GM18498 (cell line): ENCODE measurements at regions not wholly inside any gene's neighbourhood (a gene's known extent, or its start where the extent isn't known, plus 50 kb on each side); places are given as distances from the start of the nearest gene placed in this dataset.
A peak's percentile ranks its signal among the peaks of the same experiment; 100 is the strongest.

ENCODE experiments used
- ATAC-seq: cut with Tn5 transposase; IDR thresholded peaks from one replicate; pipeline ENCODE4 v1.9.1; 2021; ENCODE audit warnings: mild to moderate bottlenecking, moderate library complexity; ENCODE audit not compliant: unreplicated experiment

DNA sequence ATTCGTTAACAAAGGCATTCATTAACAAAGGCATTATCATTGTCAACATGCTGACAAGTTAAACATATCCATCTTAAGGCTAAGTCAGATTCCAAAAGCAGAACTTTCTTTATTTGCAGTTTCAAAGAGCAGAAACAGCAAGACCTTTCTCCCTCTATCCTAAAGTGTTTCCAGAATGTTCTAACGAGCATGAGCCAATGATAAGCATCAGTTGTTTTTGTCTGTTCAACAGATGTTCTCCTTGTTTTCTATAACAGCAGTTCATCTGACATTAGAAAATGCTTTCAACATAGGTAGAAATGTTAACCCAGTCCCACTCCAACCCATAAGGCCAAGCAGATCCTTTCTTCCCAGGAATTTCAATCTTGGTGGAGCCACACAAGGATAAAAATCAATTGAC lies 77.6 kb upstream of the POMGNT2 start:
- ATAC-seq: no peak

DNA sequence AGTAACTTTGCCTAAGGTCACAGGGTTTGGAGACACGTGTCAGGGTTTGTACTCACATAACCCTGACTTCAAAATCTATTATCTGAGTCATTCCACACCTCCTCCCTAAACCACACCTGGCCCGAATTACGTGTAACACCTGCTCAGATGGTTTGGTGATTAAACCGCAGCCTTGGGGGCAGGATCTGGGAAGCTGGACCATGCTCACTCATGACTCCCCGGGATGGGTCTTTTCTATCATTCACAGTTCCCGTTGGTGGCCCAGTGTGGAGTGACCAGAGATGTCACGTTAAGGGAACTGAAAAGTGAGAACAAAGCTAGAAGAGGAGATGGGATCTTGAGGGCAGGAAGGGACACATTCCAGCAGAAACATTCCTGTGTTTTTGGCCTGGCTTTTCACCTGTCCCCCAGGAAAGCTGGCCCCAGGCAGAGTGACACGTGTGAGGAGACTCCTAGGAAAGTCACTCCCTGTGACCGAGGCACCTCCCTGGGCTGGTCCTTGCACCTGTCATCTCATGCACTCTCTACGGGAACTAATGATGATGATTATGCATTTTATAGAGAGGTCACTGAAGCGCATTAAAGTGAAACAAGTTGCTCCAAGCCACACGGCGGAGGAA lies 75.4 kb upstream of the POMGNT2 start:
- ATAC-seq: peak; percentile 49

DNA sequence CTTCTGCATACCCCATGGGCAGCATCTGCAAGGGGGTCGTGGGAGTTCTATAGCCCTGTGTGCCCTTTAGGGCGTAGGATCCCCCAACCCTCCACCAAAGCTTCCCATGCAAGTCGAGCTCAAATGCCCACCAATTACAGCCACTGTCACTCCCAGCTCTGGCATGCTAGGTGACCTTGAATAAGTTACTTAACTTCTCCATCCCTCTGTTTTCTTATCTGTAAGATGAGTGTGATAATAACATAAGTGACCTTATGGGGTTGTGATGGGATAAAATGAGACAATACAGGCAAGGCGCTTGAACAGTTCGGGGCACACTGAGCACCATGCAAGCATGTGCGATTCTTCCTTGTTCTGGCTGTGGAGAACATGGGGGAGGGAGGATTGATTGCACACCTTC lies 74.8 kb upstream of the POMGNT2 start:
- ATAC-seq: peak; percentile 14

DNA sequence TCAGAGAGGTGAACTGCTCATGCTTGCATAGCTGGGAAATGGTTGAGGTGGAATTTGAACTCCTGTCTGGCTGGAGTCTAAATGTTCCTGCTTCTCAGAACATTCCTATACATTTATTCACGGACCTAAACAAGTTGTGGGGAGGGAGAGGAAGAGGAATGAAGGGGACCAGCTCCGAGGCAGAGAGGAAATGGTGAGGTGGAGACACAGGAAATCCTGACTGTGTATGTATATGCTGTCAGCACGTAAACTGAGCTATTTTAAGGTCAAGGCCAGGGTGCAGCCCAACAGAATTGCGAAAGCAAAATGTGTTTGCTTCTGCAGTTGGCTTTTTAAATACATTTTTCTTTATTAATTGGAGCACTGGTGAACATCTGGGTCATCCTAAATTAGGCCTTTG lies 74.1 kb upstream of the POMGNT2 start:
- peak; percentile 69 for ATAC-seq

DNA sequence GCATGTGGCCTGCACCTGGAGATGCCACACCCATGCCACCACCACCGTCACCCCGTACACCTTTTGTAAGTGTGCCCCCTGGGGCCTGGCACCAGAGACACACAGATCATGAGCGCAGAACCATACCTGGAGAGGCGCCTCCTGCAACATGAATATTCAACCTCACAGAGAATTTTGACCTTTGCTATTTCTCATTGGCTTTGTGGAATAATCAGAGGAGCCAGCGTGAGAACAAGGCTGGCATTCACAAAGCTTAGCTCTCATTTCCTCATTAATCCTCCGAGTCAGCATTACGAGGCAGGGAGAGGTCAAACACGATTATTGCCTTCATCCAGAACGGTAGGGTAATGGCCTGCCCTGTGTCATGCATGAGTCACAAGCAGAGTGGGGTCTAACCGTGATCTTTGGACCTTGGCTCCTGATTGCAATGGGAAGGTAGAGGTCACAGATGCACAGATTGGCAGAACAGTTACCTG lies 73.0 kb upstream of the POMGNT2 start:
- no peak for ATAC-seq

DNA sequence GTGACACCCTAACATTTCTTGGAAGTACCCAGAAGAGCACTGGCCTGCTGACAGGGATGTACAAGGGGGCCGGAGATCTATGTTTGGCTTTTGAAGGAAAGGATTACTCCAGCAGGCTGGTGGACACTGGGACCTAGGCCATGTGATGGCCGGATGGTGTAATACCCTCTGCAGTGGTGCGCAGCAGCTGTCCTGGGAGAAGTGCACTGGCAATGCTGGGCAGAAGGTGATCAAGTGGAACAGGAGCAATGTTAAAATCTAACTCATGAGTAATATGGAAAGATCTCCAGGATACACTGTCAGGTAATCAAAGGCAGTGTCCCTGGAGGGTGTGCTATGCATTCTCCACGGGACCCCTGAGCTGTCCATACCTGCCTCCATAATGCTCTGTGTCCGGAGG lies 71.2 kb upstream of the POMGNT2 start:
- ATAC-seq: no peak

DNA sequence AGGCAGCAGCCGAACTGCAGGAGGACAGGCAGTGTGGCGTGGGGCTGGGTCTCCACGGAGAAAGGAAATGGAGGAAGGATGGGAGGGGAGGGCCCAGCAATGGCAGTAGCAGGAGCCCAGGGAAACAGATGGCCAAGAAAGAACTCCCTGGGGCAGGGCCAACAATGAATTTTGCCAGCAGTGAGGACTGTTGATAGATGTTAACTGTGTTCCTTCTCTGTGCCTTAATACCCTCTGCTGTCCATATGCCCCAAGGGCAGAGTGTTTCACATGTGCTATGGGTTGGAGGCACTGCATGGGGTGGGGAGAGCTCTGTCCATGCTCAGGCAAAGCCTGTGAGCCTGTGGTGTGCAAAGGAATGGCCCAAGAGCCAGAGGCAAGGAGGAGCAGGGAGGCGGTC lies 70.8 kb upstream of the POMGNT2 start:
- ATAC-seq: no peak

DNA sequence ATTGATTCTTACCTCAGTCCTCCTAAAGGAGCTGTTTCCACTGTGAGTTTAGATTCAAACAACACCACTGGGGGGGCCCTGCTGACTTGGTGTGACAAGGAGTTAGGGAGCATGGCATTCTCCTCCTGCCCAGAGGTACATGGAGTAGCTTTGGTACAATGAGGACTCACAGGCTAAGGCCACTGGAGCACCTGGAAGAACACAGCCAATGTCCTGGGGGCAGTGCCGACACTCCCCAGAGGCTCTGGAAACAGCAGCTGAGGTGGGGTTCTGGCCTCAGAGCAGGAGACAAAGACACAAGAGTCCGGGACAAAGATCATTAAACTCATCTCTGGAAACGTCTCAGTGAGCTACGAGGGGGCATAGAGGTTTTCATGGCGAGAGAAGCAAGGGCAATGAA lies 69.7 kb upstream of the POMGNT2 start:
- no peak for ATAC-seq

DNA sequence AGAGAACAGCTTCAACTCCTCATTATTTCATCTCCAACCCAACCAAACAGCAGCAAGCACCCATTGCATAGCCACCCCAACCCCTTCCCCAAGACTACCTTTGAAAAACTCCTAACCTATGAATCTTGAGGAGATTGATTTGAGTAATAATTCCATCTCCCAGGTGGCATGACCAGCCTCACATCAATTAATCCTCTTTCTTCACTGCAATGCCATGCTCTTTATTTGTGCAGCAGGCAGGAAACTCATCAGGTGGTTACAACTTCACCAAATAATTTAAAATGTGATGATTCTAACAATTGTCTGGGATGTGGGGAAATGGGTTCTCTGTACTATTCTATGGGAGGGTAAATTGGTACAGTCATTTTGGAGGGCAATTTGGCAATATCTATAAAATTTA lies 68.1 kb upstream of the POMGNT2 start:
- no peak for ATAC-seq

DNA sequence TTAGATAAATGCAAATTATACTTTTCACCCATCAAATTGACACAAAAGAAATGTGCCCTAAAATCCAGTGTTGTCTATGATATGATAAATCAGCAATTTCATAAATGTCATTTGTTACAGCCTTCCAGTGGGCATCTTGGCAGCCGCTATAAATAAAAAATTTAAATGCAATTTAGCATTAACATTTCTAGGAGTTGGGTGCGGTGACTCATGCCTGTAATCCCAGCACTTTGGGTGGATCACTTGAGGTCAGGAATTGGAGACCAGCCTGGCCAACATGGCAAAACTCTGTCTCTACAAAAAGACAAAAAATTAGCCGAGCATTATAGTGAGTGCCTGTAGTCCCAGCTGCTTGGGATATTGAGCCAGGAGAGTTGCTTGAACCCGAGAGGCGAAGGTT lies 65.9 kb upstream of the POMGNT2 start:
- no peak for ATAC-seq

DNA sequence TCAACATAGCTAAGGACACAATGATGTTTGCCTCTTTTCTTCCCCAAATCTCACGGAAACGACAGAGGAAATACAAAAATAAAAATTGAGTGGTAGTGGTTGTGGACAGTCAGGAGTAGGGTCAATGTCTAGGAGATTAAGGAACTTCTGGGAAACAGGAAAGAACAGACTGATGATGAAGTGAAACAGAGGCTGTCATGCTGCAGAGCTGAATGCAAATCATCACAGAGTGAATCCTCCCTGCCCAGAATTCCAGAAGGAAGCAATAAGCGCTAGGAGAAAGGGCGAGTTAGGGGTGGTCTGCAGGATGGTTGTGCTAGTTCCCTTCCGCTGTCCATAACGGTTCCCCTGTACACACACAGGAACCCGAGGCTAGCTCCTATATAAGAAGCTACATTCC lies 64.7 kb upstream of the POMGNT2 start:
- ATAC-seq: no peak

DNA sequence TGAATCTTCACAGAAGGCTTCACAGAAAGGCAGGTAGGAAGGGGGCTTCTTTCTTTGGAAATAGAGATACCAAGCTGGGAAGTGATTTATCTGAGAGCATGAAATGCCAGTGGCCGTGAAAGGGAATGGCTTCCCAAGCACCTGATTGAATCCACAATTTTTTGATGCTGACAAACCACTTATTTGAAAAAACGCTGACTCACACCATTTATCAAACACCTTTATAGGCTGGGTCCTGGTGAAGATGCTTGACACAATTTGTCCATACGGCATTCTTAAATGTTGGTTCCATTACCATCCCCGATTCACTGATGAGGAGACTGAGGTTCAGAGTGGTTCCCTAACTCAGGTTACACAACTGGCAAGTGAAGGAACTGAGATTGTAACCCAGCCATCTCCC lies 64.1 kb upstream of the POMGNT2 start:
- ATAC-seq: no peak

DNA sequence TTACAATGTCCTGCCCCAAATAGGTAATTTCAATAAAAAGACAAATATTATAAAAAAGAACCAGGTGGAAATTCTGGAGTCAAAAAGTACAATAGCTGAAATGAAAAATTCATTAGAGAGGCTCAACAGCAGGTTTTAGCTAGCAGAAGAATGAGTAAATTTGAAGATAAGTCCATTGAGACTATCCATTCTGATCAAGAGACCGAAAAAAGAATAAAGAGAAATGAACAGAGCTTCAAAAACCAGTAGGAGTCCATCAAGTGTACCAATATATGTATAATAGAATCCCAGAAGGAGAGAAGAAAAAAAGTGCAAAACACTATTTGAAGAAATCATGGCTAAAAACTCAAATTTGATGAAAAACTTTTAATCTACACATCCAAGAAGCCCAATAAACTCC lies 60.5 kb upstream of the POMGNT2 start:
- no peak for ATAC-seq

DNA sequence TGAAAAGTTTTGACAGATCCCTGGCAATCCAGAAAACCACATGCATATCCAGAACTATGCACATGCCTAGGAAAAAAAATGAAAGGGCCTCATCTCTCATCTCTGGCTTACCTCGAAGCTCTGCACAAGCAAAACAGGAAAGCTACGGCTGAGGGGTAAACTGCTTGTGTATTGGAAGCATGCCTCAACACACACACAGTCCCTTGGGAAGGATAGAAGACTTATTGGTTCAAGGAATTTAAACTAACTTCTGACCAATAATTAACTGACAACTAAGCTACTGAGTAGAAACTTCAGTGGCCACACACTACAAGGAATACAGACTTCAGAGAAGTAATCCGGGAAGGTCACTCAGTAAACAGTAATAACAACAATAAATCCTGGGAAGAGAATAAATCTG lies 59.9 kb upstream of the POMGNT2 start:
- no peak for ATAC-seq

DNA sequence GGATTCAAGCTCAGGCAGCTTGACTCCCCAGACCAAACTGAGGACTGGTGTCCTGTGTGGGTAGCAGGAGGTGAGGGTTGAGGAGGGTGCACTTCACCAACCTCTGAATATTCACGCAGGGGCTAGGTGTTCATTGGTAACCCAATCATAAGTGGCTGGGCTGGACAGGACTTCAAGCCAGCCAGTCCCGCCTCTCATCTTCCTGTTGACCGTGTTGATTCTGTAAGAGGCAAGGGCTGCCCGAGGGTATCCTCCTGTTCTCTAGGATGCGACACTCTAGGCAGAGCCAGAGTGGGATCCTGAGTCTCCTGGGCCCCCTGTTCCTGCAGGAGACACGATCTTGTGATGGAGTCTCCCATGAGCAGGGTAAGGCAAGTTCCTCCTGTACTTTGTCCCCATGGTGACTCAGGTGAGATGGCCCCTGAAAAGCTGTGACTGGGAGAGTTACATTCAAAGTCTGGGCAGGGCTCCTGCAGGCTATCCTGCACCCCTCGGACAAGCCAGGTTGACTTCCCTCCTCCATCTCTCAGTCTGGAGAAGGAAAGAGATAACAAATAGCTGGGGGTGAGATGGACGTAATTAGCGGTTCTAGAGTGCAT lies 58.1 kb upstream of the POMGNT2 start:
- ATAC-seq: no peak

DNA sequence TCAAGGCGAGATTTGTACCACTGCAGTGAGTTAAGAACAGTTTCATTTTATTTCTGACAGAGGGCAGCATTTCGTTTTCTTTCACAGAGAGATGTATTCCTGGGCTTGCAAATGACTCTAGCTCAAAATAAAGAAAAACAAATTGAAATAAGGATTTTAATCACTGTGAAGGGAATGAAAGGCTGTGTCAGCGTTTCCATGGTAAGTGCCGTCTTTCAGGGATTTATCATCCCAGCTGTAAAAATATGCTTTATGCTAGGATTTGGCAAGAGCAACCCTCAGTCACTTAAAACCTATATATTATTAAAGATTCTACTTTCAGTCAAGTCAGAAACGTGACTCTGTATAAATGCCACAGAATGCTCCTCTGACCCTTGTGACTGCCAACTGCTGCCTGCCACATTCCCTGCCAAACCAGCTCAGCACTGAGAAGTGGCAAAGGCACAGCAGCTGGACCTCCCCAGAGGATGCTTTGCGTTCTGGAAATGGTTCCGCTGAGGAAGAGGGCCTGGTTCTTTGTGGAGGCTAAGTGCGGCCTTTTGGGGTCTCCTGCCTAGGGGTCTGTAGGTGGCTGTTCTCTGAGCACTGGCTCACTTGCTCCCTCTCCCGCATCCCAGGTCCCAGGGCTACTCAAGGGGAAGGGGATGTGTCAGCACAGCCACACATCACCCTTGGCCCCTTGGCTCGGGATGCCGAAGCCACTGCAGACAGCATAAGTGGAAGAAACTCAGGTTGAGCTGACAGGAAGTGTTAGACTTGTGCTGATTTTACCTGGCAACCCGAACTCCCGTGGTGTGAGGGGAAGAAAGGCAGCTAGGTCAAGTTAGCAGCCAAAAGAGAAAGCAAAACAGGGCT lies 56.6 kb upstream of the POMGNT2 start:
- no peak for ATAC-seq

DNA sequence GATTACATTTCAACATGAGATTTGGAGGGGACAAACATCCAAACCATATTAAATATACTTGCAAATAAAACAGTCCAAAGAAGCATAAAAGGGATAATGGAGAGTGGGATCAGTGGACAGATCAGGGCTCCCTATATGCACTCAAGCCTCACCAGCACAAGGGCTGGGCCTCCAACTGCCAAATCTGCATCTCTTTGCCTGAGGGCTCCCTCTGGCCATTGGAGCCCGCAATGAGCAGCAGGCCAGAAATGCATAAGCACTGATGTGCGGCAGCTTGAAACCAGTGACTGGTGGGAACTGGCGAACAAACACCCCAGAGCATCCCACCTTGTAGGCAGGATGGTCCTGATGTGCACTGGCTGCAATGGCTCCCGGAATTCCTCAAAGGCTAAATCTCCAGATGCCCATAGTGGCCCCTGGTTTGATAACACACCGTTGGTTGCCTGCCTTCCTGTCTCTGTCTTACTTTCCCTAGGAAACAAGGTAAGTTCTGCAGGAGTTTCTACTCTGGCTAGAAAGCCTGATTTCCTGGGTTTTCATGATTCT lies 55.9 kb upstream of the POMGNT2 start:
- no peak for ATAC-seq

DNA sequence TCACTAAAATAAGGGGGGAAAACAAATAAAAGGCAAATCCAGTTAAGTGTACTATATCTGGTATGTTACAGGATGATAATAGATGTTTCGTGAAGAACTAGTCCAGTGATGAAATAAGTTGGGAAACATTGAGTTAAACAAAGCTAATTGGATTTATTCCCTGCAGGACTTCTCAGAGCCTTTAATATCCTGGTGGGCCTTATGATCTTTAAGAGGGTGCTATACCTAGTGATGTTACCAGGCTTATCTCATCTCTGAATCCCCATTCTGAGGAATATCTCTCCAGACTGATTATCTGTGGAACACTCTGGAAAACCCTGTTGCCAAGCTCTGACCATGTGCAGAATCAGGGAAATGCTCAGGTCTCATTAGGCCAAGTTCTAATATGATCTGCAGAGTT lies 54.8 kb upstream of the POMGNT2 start:
- ATAC-seq: no peak

DNA sequence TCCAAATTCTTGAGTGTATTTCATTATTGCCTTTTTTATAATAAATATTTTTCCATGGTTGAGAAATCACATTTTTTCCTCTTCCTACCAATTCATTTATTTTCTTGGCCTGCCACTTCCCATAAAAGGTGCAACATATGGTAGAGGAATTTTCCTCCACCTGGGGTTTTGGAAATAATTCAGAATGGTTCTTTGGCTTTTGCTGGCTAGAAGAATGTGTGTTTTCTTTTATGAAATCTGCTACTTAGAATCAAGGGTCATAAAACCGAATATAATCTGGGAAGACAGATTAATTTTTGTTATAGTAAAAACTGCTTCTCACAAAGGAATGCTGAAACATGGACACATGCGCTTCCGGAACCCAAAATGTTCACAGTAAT lies 54.0 kb upstream of the POMGNT2 start:
- no peak for ATAC-seq

DNA sequence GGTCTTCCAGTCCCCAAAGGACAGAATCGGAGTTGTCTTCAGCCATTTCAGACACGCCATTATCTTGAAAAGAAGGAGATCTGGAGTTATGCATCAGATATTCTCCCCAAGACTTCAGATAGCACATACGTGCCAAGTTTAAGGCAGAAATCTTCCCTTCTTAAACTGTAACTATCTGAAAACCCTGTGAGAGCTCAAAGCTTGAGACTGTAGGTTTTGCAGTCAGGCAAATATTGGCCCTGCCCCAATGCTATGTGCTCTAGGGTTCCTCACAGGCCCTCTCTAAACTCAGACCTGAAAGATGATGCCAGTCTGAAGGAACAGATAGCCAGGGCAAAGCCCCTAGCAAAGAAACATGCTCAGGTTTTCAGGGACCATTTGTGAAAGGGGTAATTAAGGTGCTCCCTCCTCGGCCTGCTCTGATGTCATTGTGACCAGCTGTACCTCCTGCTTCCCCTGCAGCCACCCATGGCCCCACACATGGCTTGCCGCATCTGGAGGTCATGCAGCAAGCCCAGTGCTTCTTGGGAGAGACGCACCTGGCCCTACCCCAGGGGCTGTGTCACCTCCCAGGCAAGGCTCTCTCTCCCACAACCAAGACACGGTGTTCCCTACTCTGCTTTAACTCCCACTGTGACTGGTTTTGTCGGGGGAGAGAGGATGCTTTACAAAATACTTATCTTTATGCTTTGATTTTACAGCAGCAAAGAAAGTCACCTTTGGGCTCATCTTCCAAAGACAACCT lies 53.4 kb upstream of the POMGNT2 start:
- ATAC-seq: no peak

DNA sequence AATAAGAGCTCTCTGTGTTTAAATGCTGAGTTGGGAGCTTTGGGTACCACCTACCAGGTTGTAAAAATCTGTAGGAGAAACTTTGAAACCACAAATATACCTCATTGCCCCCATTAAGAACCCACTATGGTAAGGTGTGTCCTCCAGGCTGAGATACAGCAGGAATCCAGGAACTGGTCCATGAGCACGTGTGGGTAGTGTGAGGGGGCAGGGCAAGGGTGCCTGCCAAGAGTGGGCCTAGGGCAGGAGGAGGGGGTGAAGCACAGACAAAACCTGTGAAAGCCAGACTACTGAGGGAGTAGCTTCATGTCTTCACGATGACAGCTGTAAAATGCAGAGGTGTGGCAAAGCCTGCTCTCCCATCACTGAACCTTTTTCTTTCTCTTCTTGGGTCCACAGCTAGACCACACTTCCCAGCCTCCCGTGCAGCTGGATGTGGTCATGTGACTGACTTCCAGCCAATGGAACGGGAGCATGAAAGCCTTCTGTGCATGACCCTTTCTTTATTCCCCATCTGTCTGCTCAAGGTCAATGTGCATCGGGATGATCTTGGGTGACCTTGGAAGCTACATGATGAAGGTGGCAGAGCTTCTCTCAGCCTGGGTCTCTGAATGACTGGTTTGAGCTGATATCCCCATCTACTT lies 51.1 kb upstream of the POMGNT2 start:
- no peak for ATAC-seq
